Fibroblast of lung (primary cell): ENCODE measurements at regions not wholly inside any gene's neighbourhood (a gene's known extent, or its start where the extent isn't known, plus 50 kb on each side); places are given as distances from the start of the nearest gene placed in this dataset.

Source experiments
- DNase-seq, 2 donors: peaks; one replicate each; pipeline versions ENCODE4 v3.0.0 to v3.0.0-alpha.2; 2010; ENCODE audit warnings: low read depth in 2 of 2
- H2AFZ ChIP-seq: 2 replicates; pipeline ENCODE4 v1.5.1; 2012; ENCODE audit warnings: low read length, control low read depth, inconsistent platforms
- H3K27ac ChIP-seq: 2 replicates; pipeline ENCODE4 v1.5.1; 2011; ENCODE audit warnings: low read length, control low read depth; ENCODE audit not compliant: insufficient read depth
- H3K27me3 ChIP-seq: 2 replicates; pipeline ENCODE4 v1.5.1; 2011; ENCODE audit warnings: mild to moderate bottlenecking, low read length; ENCODE audit not compliant: control insufficient read depth, insufficient read depth
- H3K36me3 ChIP-seq: 2 replicates; pipeline ENCODE4 v1.5.1; 2011; ENCODE audit warnings: low read length; ENCODE audit not compliant: control insufficient read depth, insufficient read depth
- H3K4me1 ChIP-seq: 2 replicates; pipeline ENCODE4 v1.5.1; 2011; ENCODE audit warnings: low read length; ENCODE audit not compliant: control insufficient read depth, insufficient read depth; ENCODE audit errors: extremely low read depth
- H3K4me2 ChIP-seq: 2 replicates; pipeline ENCODE4 v1.5.1; 2011; ENCODE audit warnings: low read length, control low read depth; ENCODE audit not compliant: insufficient read depth; ENCODE audit errors: extremely low read depth
- H3K4me3 ChIP-seq, 4 experiments: fragments of 200-600 bp in 1 of 4; sonication (generic) in 1 of 4; replicated peaks in 1 of 4; 2 replicates each; pipeline ENCODE4 v1.5.1; 2011 to 2016; ENCODE audit warnings: low read length in 4 of 4, low read depth in 3 of 4, mild to moderate bottlenecking in 3 of 4, control low read depth in 2 of 4, inconsistent platforms in 1 of 4, mixed read lengths in 1 of 4; ENCODE audit not compliant: insufficient read depth in 1 of 4; ENCODE audit errors: control extremely low read depth in 1 of 4
- H3K79me2 ChIP-seq: 2 replicates; pipeline ENCODE4 v1.5.1; 2012; ENCODE audit warnings: mild to moderate bottlenecking, low read length, inconsistent platforms; ENCODE audit not compliant: control insufficient read depth, insufficient read depth
- H3K9ac ChIP-seq: 2 replicates; pipeline ENCODE4 v1.5.1; 2011; ENCODE audit warnings: mild to moderate bottlenecking, low read length, control low read depth; ENCODE audit not compliant: insufficient read depth
- H3K9me3 ChIP-seq: 2 replicates; pipeline ENCODE4 v1.5.1; 2012; ENCODE audit warnings: low read depth, low read length; ENCODE audit not compliant: control insufficient read depth, insufficient read depth
- H4K20me1 ChIP-seq: 2 replicates; pipeline ENCODE4 v1.5.1; 2011; ENCODE audit warnings: low read length; ENCODE audit not compliant: control insufficient read depth, insufficient read depth; ENCODE audit errors: extremely low read depth
- EZH2 ChIP-seq: IDR thresholded peaks from 2 replicates; pipeline ENCODE4 v1.5.1; 2012; ENCODE audit warnings: low read length, control low read depth, mild to moderate bottlenecking; ENCODE audit errors: missing control alignments
- TF ChIP-seq, protein P1 (sequence below), 2 donors: IDR thresholded peaks in 1 of 2; conservative IDR thresholded peaks in 1 of 2; 1 replicate in 1 of 2; 2 replicates in 1 of 2; pipeline ENCODE4 v1.5.1; 2011 to 2012; ENCODE audit warnings: low read length in 2 of 2, control low read depth in 1 of 2, inconsistent platforms in 1 of 2, low read depth in 1 of 2, mild to moderate bottlenecking in 1 of 2

DNA sequence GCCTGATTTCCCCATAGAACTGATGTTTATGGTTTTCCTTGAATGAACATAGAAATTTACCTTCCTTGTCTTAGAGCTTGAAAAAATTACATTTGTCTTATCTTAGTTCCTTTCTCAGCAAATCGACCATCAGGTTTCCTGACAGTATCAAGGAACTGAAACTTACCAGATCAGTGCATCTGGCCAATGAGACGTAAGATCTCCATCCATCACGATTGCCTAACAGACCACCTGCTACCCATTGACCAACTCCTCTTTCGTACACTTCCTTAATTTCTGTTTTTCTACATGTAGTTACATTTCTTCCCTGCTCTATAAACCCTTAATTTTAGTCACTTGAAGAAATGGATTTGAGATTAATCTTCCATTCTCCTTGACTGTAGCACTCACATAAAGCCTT is 57.4 kb upstream of the TMPRSS15 start:
- TF ChIP-seq, protein P1, sequence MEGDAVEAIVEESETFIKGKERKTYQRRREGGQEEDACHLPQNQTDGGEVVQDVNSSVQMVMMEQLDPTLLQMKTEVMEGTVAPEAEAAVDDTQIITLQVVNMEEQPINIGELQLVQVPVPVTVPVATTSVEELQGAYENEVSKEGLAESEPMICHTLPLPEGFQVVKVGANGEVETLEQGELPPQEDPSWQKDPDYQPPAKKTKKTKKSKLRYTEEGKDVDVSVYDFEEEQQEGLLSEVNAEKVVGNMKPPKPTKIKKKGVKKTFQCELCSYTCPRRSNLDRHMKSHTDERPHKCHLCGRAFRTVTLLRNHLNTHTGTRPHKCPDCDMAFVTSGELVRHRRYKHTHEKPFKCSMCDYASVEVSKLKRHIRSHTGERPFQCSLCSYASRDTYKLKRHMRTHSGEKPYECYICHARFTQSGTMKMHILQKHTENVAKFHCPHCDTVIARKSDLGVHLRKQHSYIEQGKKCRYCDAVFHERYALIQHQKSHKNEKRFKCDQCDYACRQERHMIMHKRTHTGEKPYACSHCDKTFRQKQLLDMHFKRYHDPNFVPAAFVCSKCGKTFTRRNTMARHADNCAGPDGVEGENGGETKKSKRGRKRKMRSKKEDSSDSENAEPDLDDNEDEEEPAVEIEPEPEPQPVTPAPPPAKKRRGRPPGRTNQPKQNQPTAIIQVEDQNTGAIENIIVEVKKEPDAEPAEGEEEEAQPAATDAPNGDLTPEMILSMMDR (conservative IDR thresholded peaks at IDR 0.05 in 1 of 2, IDR thresholded peaks at IDR 0.05 in 1 of 2; ENCODE audit: low read depth in 1 of 2, low read length in 2 of 2) = no peak
- no peak for TF ChIP-seq EZH2
- H2AFZ ChIP-seq = no peak overlapping the region
- no peak overlapping the region for H3K4me3 ChIP-seq
- DNase-seq = no peak
- no peak overlapping the region for H3K27ac ChIP-seq
- no peaks in the 10 kb centered on the region for H3K9me3 ChIP-seq
- no peaks in the 10 kb centered on the region for H3K4me1 ChIP-seq
- H3K79me2 ChIP-seq = no peaks in the 10 kb centered on the region
- H3K36me3 ChIP-seq = no peaks in the 10 kb centered on the region
- no peaks in the 10 kb centered on the region for H4K20me1 ChIP-seq
- no peaks in the 10 kb centered on the region for H3K27me3 ChIP-seq
- H3K4me2 ChIP-seq = no peak overlapping the region
- no peak overlapping the region for H3K9ac ChIP-seq

DNA sequence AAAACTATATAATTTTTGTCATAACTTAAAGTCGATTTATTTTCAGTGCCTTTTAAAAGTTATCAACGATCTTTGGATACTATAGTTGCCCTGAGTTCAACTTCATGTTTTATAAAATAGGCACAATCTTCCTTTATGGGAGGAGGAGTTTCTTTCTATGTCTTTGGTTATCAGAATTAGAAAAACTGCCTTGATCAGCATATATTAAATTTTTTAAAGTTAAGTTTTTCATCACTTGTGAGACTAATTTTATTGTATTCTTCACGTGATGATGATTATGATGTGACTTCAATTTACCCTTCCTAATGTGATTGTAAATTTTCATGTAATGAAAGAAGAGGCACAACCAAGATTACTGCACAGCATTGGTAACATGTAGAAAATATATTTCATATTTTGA is 58.2 kb upstream of the TMPRSS15 start:
- no peak overlapping the region for H3K4me2 ChIP-seq
- H3K9ac ChIP-seq = no peak overlapping the region
- H3K27ac ChIP-seq = no peak overlapping the region
- no peaks in the 10 kb centered on the region for H3K9me3 ChIP-seq
- H3K4me1 ChIP-seq = no peaks in the 10 kb centered on the region
- TF ChIP-seq, protein P1 (conservative IDR thresholded peaks at IDR 0.05 in 1 of 2, IDR thresholded peaks at IDR 0.05 in 1 of 2; ENCODE audit: low read depth in 1 of 2, low read length in 2 of 2) = no peak
- TF ChIP-seq EZH2 = no peak
- H2AFZ ChIP-seq = no peak overlapping the region
- H3K4me3 ChIP-seq = no peak overlapping the region
- no peaks in the 10 kb centered on the region for H3K79me2 ChIP-seq
- no peaks in the 10 kb centered on the region for H4K20me1 ChIP-seq
- no peaks in the 10 kb centered on the region for H3K27me3 ChIP-seq
- no peaks in the 10 kb centered on the region for H3K36me3 ChIP-seq
- no peak for DNase-seq

GRCh38 chr21:18467715-18468114 is 64.1 kb upstream of the TMPRSS15 start:
- Histone ChIP-seq H3K27ac (no peak overlapping the region), H3K4me3 (no peak overlapping the region), H3K79me2 (no peaks in the 10 kb centered on the region), H3K9ac (no peak overlapping the region), H3K36me3 (no peaks in the 10 kb centered on the region), H2AFZ (no peak overlapping the region), H4K20me1 (no peaks in the 10 kb centered on the region), H3K9me3 (no peaks in the 10 kb centered on the region), H3K27me3 (no peaks in the 10 kb centered on the region), H3K4me1 (no peaks in the 10 kb centered on the region), H3K4me2 (no peak overlapping the region)
- TF ChIP-seq EZH2 = no peak
- DNase-seq = no peak
